HG03354 (cell line): ENCODE measurements at regions not wholly inside any gene's neighbourhood (a gene's known extent, or its start where the extent isn't known, plus 50 kb on each side); places are given as distances from the start of the nearest gene placed in this dataset.
"Not testable (repeated sequence)": the region's sequence is repeated elsewhere in the genome, so short reads cannot be mapped to it uniquely, and the experiment has no call there.

ENCODE experiments used
- ATAC-seq: cut with Tn5 transposase; IDR thresholded peaks from one replicate; pipeline ENCODE4 v1.9.1; 2021; ENCODE audit warnings: mild to moderate bottlenecking; ENCODE audit not compliant: unreplicated experiment, poor library complexity, severe bottlenecking

GRCh38 chr4:120636120-120636630, 286.4 kb downstream of the PRDM5 start:
- no peak for ATAC-seq

- ATAC-seq: no peak
Observed at GRCh38 chr4:120633810-120634209, 288.7 kb downstream of the PRDM5 start.

GRCh38 chr4:120630427-120630826, 292.1 kb downstream of the PRDM5 start:
- no peak for ATAC-seq

- no peak for ATAC-seq
Observed at GRCh38 chr4:120629546-120630108, 292.9 kb downstream of the PRDM5 start.

- no peak for ATAC-seq
Observed at GRCh38 chr4:120622601-120623000, 299.9 kb downstream of the PRDM5 start.

GRCh38 chr4:120617171-120617570, 305.4 kb downstream of the PRDM5 start:
- ATAC-seq: no peak

- ATAC-seq: no peak
Observed at GRCh38 chr4:120616041-120616440, 306.5 kb downstream of the PRDM5 start.

GRCh38 chr4:120613778-120614177, 308.7 kb downstream of the PRDM5 start:
- ATAC-seq: no peak

GRCh38 chr4:120611092-120611491, 311.4 kb downstream of the PRDM5 start:
- no peak for ATAC-seq

- ATAC-seq: no peak
Observed at GRCh38 chr4:120591038-120591437, 331.5 kb downstream of the PRDM5 start.

GRCh38 chr4:120589787-120590186, 332.7 kb downstream of the PRDM5 start:
- no peak for ATAC-seq

- no peak for ATAC-seq
Observed at GRCh38 chr4:120568731-120569130, 353.8 kb downstream of the PRDM5 start.

GRCh38 chr4:120561648-120562047, 360.9 kb downstream of the PRDM5 start:
- ATAC-seq: no peak

- no peak for ATAC-seq
Observed at GRCh38 chr4:120557372-120557771, 365.2 kb downstream of the PRDM5 start.

GRCh38 chr4:120555058-120555457, 367.5 kb downstream of the PRDM5 start:
- ATAC-seq: no peak

- ATAC-seq: no peak
Observed at GRCh38 chr4:120554086-120554485, 368.4 kb downstream of the PRDM5 start.

- ATAC-seq: not testable (repeated sequence)
Observed at GRCh38 chr4:120550624-120551220, 371.8 kb downstream of the PRDM5 start.

GRCh38 chr4:120549011-120549570, 373.4 kb downstream of the PRDM5 start:
- ATAC-seq: no peak

- no peak for ATAC-seq
Observed at GRCh38 chr4:120545391-120545790, 377.1 kb downstream of the PRDM5 start.

GRCh38 chr4:120544838-120545237, 377.7 kb downstream of the PRDM5 start:
- no peak for ATAC-seq

- ATAC-seq: no peak
Observed at GRCh38 chr4:120540625-120541024, 381.9 kb downstream of the PRDM5 start.
